Naive B cell (primary cell): ENCODE measurements at regions not wholly inside any gene's neighbourhood (a gene's known extent, or its start where the extent isn't known, plus 50 kb on each side); places are given as distances from the start of the nearest gene placed in this dataset.
A peak's percentile ranks its signal among the peaks of the same experiment; 100 is the strongest.

Source experiments
- ATAC-seq, 2 donors: fragments of 150-1000 bp; cut with Tn5 transposase; 2 replicates each; pipeline ENCODE4 v1.10.0; 2021; ENCODE audit warnings: low read depth in 2 of 2, mild to moderate bottlenecking in 2 of 2, moderate library complexity in 2 of 2
- DNase-seq: peaks from one replicate; pipeline ENCODE4 v3.0.0; 2022
- H3K27ac Mint-ChIP-seq, 6 donors: one replicate each; pipeline ENCODE4 v1.8.0; 2020 to 2022; ENCODE audit warnings: mild to moderate bottlenecking in 6 of 6, mixed read lengths in 6 of 6, moderate library complexity in 5 of 6, inconsistent platforms in 2 of 6
- H3K27me3 Mint-ChIP-seq, 3 donors: one replicate each; pipeline ENCODE4 v1.8.0; 2021 to 2022; ENCODE audit warnings: mixed read lengths in 3 of 3, mild to moderate bottlenecking in 1 of 3
- H3K36me3 Mint-ChIP-seq, 2 donors: one replicate each; pipeline ENCODE4 v1.8.0; 2020 to 2022; ENCODE audit warnings: mixed read lengths in 2 of 2, inconsistent platforms in 1 of 2, mild to moderate bottlenecking in 1 of 2
- H3K4me1 Mint-ChIP-seq, 3 donors: one replicate each; pipeline ENCODE4 v1.8.0; 2020 to 2022; ENCODE audit warnings: mixed read lengths in 3 of 3, inconsistent platforms in 1 of 3, mild to moderate bottlenecking in 1 of 3, moderate library complexity in 1 of 3
- H3K4me3 Mint-ChIP-seq, 8 donors: one replicate each; pipeline ENCODE4 v1.8.0; 2020 to 2022; ENCODE audit warnings: mild to moderate bottlenecking in 8 of 8, mixed read lengths in 8 of 8, moderate library complexity in 8 of 8, inconsistent platforms in 2 of 8
- H3K9me3 Mint-ChIP-seq, 7 donors: one replicate each; pipeline ENCODE4 v1.8.0; 2020 to 2022; ENCODE audit warnings: mixed read lengths in 7 of 7, mild to moderate bottlenecking in 5 of 7, inconsistent platforms in 2 of 7, moderate library complexity in 1 of 7

DNA sequence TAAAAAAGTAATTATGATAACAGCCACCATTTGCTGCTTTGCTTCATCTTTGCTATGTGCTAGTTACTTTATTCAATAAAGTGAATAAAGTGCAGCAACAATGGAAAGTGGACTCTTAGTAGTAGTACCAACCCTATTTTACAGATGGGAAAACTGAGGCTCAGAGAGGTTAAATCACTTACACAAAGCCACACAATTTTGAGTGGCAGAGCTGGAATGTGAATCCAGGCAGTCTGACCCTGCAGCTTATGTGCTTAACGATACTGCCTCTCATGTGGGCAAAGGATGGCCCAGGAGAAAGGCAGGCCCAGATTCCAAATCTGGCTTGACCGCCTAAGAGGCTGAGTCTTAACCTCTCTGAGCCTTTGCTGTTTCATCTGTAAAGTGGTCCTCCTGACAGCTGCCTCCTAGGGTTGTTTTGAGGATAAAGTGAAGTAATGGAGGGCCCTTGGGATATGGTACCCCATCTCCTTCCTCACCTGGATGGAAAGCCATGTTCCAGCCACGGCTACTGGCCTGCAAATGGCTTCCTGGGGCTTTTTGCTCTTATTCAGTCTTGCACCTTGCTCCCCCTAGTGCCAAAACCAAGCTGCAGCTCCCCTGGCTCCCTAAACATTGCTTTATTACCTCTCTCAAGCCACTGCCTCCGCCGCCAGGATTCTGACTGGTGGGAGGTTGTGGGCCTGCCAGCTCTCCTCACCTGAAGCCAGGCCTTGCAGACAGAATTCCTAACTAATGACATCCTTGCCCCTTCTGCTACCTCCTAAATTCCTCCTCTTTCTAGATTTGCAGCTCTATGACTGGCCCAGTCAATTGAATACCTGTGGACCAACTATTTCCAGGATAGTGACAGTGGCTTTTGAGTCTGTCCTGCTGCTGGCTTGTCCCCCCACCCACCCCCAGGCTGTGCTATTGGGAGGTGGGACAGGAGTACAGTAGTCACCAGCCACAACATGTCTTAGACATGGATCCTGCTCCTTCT is 283.3 kb upstream of the PWP1 start:
- Mint-ChIP-seq H3K27me3 (peaks cover 0 to 5% (median 0%) of the 10 kb centered on the region in 3 donors), H3K9me3 (no peaks in the 10 kb centered on the region), H3K4me3 (no peak overlapping the region), H3K36me3 (no peaks in the 10 kb centered on the region), H3K27ac (peak overlapping the region in 1 of 6 donors; percentile 31), H3K4me1 (peaks cover 0 to 4% (median 0%) of the 10 kb centered on the region in 3 donors)
- DNase-seq (no peak), ATAC-seq (peak in 1 of 2 donors; percentile 30)

- peaks cover 0 to under 1% (median 0%) of the 10 kb centered on the region in 3 donors for H3K27me3 Mint-ChIP-seq
- no peaks in the 10 kb centered on the region for H3K36me3 Mint-ChIP-seq
- peaks cover 0 to 4% (median 0%) of the 10 kb centered on the region in 3 donors for H3K4me1 Mint-ChIP-seq
- no peak overlapping the region for H3K4me3 Mint-ChIP-seq
- no peak for ATAC-seq
- H3K9me3 Mint-ChIP-seq = no peaks in the 10 kb centered on the region
- H3K27ac Mint-ChIP-seq = no peak overlapping the region
- no peak for DNase-seq
Measured at GRCh38 chr12:107404981-107405380, 280.6 kb upstream of the PWP1 start.

- Mint-ChIP-seq H3K9me3 (no peaks in the 10 kb centered on the region), H3K36me3 (no peaks in the 10 kb centered on the region), H3K4me3 (no peak overlapping the region), H3K4me1 (peaks cover 0 to 4% (median 0%) of the 10 kb centered on the region in 3 donors), H3K27me3 (no peaks in the 10 kb centered on the region), H3K27ac (no peak overlapping the region)
- no peak for ATAC-seq
- DNase-seq = no peak
Measured at GRCh38 chr12:107405436-107405835, 280.2 kb upstream of the PWP1 start.

- Mint-ChIP-seq H3K27ac (no peak overlapping the region), H3K4me1 (peaks cover 0 to 4% (median 0%) of the 10 kb centered on the region in 3 donors), H3K9me3 (no peaks in the 10 kb centered on the region), H3K36me3 (no peaks in the 10 kb centered on the region), H3K4me3 (no peak overlapping the region), H3K27me3 (no peaks in the 10 kb centered on the region)
- DNase-seq = no peak
- no peak for ATAC-seq
Measured at GRCh38 chr12:107406932-107407331, 278.7 kb upstream of the PWP1 start.

DNA sequence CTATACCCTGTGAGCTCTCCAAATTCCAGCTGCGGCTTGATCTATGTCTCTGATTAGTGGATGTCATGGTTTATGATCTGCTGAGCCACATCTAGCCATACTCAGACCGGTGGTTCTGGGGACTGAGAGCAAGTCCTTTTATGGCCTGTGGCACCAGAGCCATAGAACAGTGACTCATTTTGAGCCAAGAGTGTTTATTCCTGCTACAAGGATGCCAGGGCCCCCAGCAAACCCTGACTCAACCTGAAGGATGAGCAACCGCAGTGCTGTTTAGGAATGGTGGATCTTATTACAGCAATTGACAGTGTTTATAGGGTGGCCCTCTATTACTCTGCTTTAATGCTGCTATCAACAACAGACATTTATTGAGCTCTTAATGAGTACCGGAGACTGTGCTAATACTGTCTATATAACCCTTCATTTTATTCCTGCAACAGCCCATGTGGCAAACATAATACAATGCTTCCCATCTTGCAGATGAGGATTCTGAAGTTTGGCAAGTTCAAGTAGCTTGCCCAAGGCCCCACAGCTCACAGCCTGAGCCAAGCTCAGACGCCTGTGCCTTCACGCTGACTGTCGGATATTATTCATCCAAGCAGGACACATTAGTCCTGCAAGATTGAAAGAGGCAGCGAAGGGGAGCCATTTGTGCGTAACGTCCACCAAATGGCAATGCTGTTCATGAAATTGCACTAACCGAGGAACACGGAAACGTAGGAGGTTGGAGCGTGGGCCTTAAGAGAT is 273.6 kb upstream of the PWP1 start:
- peak overlapping the region in 1 of 8 donors; percentile 35 for H3K4me3 Mint-ChIP-seq
- no peaks in the 10 kb centered on the region for H3K4me1 Mint-ChIP-seq
- DNase-seq (no peak), ATAC-seq (no peak)
- H3K27ac Mint-ChIP-seq = peak overlapping the region in 1 of 6 donors; percentile 32
- no peaks in the 10 kb centered on the region for H3K36me3 Mint-ChIP-seq
- H3K9me3 Mint-ChIP-seq = no peaks in the 10 kb centered on the region
- H3K27me3 Mint-ChIP-seq = no peaks in the 10 kb centered on the region

DNA sequence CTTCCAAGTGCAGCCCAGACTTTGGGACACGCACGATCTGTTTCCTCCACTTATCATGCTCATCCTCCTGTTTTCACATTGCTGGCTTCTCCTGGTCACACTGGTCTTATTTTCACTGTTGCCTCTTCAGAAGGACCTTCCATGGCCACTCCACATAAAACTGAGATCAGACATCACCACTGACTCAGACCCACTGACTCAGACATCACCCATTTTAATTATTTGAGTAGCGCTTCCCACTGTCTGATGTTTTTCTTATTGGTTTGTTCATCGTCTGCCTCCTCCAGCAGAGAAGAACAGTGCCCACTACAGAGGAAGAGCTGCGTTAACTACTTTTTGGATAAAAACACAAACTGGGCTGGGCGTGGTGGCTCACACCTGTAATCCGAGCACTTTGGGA is 270.5 kb upstream of the PWP1 start:
- Mint-ChIP-seq H3K27me3 (no peaks in the 10 kb centered on the region), H3K4me1 (no peaks in the 10 kb centered on the region), H3K36me3 (peaks cover 1 to 5% of the 10 kb centered on the region in 2 donors), H3K27ac (peak overlapping the region in 1 of 6 donors; percentile 49), H3K9me3 (peaks cover 0 to 8% (median 2%) of the 10 kb centered on the region in 7 donors), H3K4me3 (no peak overlapping the region)
- no peak for DNase-seq
- ATAC-seq = no peak

GRCh38 chr12:107415834-107416233 is 269.8 kb upstream of the PWP1 start:
- Mint-ChIP-seq H3K27me3 (no peaks in the 10 kb centered on the region), H3K4me1 (no peaks in the 10 kb centered on the region), H3K27ac (peak overlapping the region in 2 of 6 donors; percentile 8 to 36), H3K9me3 (peaks cover 0 to 10% (median 7%) of the 10 kb centered on the region in 7 donors), H3K4me3 (no peak overlapping the region), H3K36me3 (peaks cover 5 to 7% of the 10 kb centered on the region in 2 donors)
- ATAC-seq (no peak), DNase-seq (no peak)

- H3K9me3 Mint-ChIP-seq = peaks cover 0 to 10% (median 7%) of the 10 kb centered on the region in 7 donors
- H3K36me3 Mint-ChIP-seq = peaks cover 5 to 7% of the 10 kb centered on the region in 2 donors
- DNase-seq = no peak
- ATAC-seq = no peak
- no peaks in the 10 kb centered on the region for H3K4me1 Mint-ChIP-seq
- H3K27me3 Mint-ChIP-seq = no peaks in the 10 kb centered on the region
- H3K27ac Mint-ChIP-seq = no peak overlapping the region
- no peak overlapping the region for H3K4me3 Mint-ChIP-seq
Measured at GRCh38 chr12:107417004-107417403, 268.6 kb upstream of the PWP1 start.

DNA sequence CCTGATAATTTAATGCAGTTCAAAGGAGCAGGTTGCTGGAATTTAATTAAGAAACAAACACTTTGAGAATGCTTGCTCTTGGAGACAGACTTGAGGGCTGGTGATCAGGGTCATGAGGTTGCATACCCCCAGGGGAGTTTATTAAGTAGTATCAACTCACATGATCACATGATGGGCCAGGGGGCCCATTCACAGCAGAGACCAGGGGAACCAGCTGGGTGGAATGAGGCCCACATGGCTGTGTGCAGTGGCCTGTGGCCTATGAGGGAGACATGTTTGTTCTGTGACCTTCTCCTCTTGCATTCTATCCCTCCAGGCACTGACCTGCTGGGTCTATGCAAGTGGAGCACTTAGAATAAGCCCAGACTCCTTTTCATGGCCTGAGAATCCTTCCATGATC is 266.6 kb upstream of the PWP1 start:
- Mint-ChIP-seq H3K27me3 (no peaks in the 10 kb centered on the region), H3K4me1 (no peaks in the 10 kb centered on the region), H3K27ac (no peak overlapping the region), H3K4me3 (no peak overlapping the region), H3K9me3 (peaks cover 0 to 10% (median 7%) of the 10 kb centered on the region in 7 donors), H3K36me3 (peaks cover 5 to 7% of the 10 kb centered on the region in 2 donors)
- ATAC-seq (no peak), DNase-seq (no peak)

DNA sequence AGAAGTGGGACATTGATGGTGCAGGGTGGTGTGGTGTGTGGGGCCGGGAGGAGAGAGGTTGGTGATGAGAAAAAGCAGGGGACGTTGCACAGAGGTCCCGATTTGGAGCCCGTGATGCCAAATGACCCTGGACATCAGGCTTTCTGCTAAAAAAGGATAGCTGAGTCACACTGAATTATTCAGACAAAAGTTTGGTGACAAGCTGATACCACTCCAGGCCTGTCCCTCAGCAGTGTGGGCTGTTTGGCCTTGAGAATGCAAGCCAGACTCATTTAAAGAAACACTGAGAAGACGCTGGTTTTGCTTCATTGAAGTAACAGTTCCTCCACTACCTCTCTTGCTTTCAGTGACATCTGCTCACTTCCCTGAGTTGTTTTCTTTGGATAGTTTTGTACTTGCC is 262.1 kb upstream of the PWP1 start:
- no peak for DNase-seq
- peaks cover 0 to 9% (median 0%) of the 10 kb centered on the region in 3 donors for H3K27me3 Mint-ChIP-seq
- H3K27ac Mint-ChIP-seq = no peak overlapping the region
- H3K4me1 Mint-ChIP-seq = no peaks in the 10 kb centered on the region
- peaks cover 4 to 10% (median 5%) of the 10 kb centered on the region in 7 donors for H3K9me3 Mint-ChIP-seq
- no peak overlapping the region for H3K4me3 Mint-ChIP-seq
- peaks cover 5 to 22% of the 10 kb centered on the region in 2 donors for H3K36me3 Mint-ChIP-seq
- no peak for ATAC-seq

DNA sequence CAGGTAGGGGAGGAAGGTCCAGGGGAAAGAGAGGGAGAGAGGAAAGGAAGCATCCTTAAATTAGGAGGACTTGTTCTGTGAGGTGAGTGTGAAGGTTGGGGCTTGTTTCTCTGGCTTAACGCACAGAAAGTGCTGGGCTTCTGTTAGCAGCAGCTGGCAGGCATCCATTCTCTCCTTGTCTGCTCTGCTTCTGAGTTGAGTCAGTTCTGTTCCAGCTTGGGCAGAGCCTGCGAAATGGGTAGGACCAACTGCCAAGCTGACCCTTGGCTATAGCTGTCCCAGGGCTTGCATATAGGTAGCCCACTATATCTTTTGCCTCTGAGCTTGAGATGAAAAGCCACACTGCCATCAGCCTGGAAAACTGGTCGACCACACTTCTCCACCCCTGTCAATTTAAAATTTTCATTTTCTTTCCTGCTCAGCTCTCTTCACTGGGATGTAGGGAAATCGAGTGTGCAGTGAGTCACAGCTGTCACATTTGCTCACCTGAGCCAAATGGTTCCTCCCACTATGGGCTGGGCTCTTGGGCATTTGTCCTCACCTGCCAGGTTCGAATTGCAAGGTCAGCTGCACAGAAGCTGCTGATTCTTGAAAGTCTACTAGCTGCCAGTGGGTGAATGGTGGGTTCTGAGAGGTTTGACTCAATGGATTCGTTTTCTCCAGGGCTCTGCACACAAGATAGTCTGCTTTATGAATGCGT is 256.4 kb upstream of the PWP1 start:
- H3K27me3 Mint-ChIP-seq = peaks cover 0 to 9% (median 0%) of the 10 kb centered on the region in 3 donors

DNA sequence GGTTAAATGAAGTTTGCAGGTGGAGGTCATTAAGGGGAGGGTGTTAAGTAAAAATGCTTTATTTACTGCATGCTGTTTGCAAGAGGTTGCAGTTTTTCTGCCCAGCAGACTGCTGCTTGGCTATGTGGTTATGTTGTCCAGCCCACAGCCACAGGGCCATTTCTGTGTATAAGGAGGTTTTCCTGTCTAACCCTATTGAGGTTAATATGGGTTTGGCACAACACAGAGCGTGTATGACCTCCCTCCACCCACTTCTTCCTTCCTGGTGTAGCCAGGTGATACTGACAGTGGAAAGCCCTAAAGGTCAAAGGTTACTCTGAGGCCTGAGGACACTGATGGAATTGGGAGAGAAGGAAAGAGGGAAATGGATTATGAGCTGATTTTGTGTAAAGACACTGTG is 253.7 kb upstream of the PWP1 start:
- Mint-ChIP-seq H3K36me3 (peaks cover 0 to 10% of the 10 kb centered on the region in 2 donors), H3K27me3 (peaks cover 0 to 9% (median 0%) of the 10 kb centered on the region in 3 donors), H3K27ac (peak overlapping the region in 1 of 6 donors; percentile 49), H3K4me3 (no peak overlapping the region), H3K9me3 (peaks cover 0 to 3% (median 0%) of the 10 kb centered on the region in 7 donors), H3K4me1 (peaks cover 8 to 15% (median 9%) of the 10 kb centered on the region in 3 donors)
- ATAC-seq (no peak), DNase-seq (no peak)

More for the DNA sequence above, 256.4 kb upstream of the PWP1 start:
- H3K36me3 Mint-ChIP-seq = peaks cover 0 to 16% of the 10 kb centered on the region in 2 donors
- peaks cover 0 to 3% (median 2%) of the 10 kb centered on the region in 3 donors for H3K4me1 Mint-ChIP-seq
- ATAC-seq (no peak), DNase-seq (no peak)
- H3K4me3 Mint-ChIP-seq = no peak overlapping the region
- H3K9me3 Mint-ChIP-seq = peaks cover 0 to 5% (median 0%) of the 10 kb centered on the region in 7 donors
- H3K27ac Mint-ChIP-seq = no peak overlapping the region

GRCh38 chr12:107435072-107435471 is 250.5 kb upstream of the PWP1 start:
- Mint-ChIP-seq H3K9me3 (no peaks in the 10 kb centered on the region), H3K27me3 (no peaks in the 10 kb centered on the region)

More at GRCh38 chr12:107435072-107435471, 250.5 kb upstream of the PWP1 start:
- peak overlapping the region in 2 of 6 donors; percentile 29 to 69 for H3K27ac Mint-ChIP-seq
- H3K4me1 Mint-ChIP-seq = peaks cover 9 to 15% (median 15%) of the 10 kb centered on the region in 3 donors
- DNase-seq (no peak), ATAC-seq (no peak)
- H3K4me3 Mint-ChIP-seq = no peak overlapping the region
- H3K36me3 Mint-ChIP-seq = no peaks in the 10 kb centered on the region
